Neutrophil (primary cell): ENCODE measurements at regions not wholly inside any gene's neighbourhood (a gene's known extent, or its start where the extent isn't known, plus 50 kb on each side); places are given as distances from the start of the nearest gene placed in this dataset.

Experiments used
- H3K27ac ChIP-seq: fragments of 200-600 bp; sonication (generic); 2 replicates; pipeline ENCODE4 v1.5.1; 2016; ENCODE audit warnings: mild to moderate bottlenecking, moderate library complexity
- H3K27me3 ChIP-seq: fragments of 200-600 bp; sonication (generic); 2 replicates; pipeline ENCODE4 v1.6.0; 2016; ENCODE audit warnings: mild to moderate bottlenecking
- H3K36me3 ChIP-seq: fragments of 200-600 bp; sonication (generic); 2 replicates; pipeline ENCODE4 v1.5.1; 2017
- H3K4me1 ChIP-seq, 2 experiments: fragments of 200-600 bp in 1 of 2; sonication (generic) in 1 of 2; 1 replicate in 1 of 2; 2 replicates in 1 of 2; pipeline versions ENCODE4 v1.5.1 to v1.6.1; 2013 to 2016; ENCODE audit warnings: low read depth in 1 of 2, low read length in 1 of 2, mild to moderate bottlenecking in 1 of 2, moderate library complexity in 1 of 2; ENCODE audit not compliant: control insufficient read depth in 1 of 2, insufficient read depth in 1 of 2
- H3K4me3 ChIP-seq, 2 experiments: fragments of 200-600 bp in 1 of 2; sonication (generic) in 1 of 2; 1 replicate in 1 of 2; 2 replicates in 1 of 2; pipeline ENCODE4 v1.5.1; 2013 to 2016; ENCODE audit warnings: low read depth in 1 of 2, low read length in 1 of 2, mild to moderate bottlenecking in 1 of 2, moderate library complexity in 1 of 2
- H3K9me3 ChIP-seq: fragments of 200-600 bp; sonication (generic); 2 replicates; pipeline ENCODE4 v1.5.1; 2016
- TF ChIP-seq, protein P1 (sequence below): fragments of 200-600 bp; sonication (generic); IDR thresholded peaks from 2 replicates; pipeline ENCODE4 v1.5.1; 2016; ENCODE audit warnings: antibody characterized with exemption

DNA sequence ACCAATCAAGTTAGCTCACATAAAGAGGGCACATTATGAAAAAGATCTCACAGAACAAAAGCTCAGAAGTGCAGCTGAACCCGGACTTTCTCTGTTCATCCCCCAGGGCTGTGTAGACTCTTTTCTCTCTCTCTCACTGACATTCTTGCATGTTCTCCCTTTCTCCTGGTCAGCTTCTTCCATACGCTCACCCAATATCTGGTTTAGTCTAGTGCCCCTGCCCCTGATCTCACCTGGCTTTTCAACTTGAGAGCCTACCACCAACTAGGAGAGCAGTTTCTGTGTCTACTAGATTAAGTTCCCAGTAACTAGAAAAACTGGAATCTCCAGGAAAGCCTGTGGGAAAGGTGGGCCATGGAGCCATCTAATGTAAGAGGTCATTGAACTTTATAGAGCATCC, 126.9 kb upstream of the GRIK3 start:
- Histone ChIP-seq H3K27ac (no peak overlapping the region), H3K27me3 (no peaks in the 10 kb centered on the region), H3K9me3 (no peaks in the 10 kb centered on the region), H3K36me3 (no peaks in the 10 kb centered on the region), H3K4me3 (no peak overlapping the region), H3K4me1 (no peaks in the 10 kb centered on the region)
- TF ChIP-seq, protein P1, sequence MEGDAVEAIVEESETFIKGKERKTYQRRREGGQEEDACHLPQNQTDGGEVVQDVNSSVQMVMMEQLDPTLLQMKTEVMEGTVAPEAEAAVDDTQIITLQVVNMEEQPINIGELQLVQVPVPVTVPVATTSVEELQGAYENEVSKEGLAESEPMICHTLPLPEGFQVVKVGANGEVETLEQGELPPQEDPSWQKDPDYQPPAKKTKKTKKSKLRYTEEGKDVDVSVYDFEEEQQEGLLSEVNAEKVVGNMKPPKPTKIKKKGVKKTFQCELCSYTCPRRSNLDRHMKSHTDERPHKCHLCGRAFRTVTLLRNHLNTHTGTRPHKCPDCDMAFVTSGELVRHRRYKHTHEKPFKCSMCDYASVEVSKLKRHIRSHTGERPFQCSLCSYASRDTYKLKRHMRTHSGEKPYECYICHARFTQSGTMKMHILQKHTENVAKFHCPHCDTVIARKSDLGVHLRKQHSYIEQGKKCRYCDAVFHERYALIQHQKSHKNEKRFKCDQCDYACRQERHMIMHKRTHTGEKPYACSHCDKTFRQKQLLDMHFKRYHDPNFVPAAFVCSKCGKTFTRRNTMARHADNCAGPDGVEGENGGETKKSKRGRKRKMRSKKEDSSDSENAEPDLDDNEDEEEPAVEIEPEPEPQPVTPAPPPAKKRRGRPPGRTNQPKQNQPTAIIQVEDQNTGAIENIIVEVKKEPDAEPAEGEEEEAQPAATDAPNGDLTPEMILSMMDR, result no peak

DNA sequence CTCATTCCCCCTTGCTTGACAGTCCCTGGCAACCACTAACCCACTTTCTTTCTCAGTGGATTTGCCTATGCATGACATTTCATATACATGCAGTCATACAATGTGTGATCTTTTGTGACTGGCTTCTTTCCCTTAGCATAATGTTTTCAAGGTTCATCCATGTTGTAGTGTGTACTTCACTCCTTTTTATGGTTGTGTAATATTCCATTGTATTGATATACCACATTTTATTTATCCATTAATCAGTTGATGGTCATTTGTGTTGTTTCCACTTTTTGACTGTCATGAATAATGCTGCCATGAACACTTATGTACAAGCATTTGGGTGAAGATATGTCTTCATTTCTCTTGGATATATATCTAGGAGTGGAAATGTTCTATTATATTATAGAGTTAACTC, 127.7 kb upstream of the GRIK3 start:
- H3K27ac ChIP-seq, result no peak overlapping the region
- H3K4me1 ChIP-seq, result no peaks in the 10 kb centered on the region
- TF ChIP-seq, protein P1, result no peak
- no peak overlapping the region for H3K4me3 ChIP-seq
- H3K9me3 ChIP-seq, result no peaks in the 10 kb centered on the region
- H3K36me3 ChIP-seq, result no peaks in the 10 kb centered on the region
- H3K27me3 ChIP-seq, result no peaks in the 10 kb centered on the region

DNA sequence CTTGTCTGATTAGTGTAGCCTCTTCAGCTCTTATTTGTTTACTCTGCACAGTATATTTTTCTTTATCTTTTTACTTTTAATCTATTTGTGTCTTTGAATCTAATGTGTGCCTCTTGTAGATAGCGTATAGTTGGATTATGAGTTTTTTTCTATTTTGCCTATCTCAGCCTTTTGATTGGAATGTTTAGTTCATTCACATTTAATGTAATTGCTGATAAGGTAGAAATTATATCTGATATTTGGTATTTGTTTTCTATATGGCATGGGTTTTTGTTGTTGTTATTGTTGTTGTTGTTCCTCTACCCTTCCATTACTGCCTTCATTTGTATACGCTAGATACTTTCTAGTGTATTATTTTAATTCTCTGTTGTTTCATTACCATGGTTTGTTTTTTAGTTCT, 131.7 kb upstream of the GRIK3 start:
- no peak overlapping the region for H3K4me3 ChIP-seq
- TF ChIP-seq, protein P1, result no peak
- H3K9me3 ChIP-seq, result no peaks in the 10 kb centered on the region
- no peaks in the 10 kb centered on the region for H3K36me3 ChIP-seq
- H3K27me3 ChIP-seq, result peaks cover 5% of the 10 kb centered on the region
- no peak overlapping the region for H3K27ac ChIP-seq
- H3K4me1 ChIP-seq, result no peaks in the 10 kb centered on the region

DNA sequence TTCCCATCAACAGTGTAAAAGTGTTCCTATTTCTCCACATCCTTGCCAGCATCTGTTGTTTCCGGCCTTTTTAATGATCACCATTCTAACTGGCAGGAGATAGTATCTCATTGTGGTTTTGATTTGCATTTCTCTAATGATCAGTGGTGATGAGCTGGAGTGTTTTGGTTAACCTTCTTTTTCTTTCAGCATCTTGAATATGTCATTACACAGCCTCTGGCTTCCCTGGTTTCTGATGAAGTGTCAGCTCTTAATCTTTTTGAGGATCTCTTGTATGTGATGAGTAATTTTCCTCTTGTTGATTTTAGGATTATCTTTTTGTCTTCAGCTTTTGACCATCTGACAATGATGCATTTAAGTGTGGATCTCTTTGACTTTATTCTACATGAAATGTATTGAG, 133.2 kb upstream of the GRIK3 start:
- Histone ChIP-seq H3K9me3 (no peaks in the 10 kb centered on the region), H3K4me3 (no peak overlapping the region), H3K36me3 (no peaks in the 10 kb centered on the region), H3K4me1 (no peaks in the 10 kb centered on the region), H3K27me3 (peaks cover 8% of the 10 kb centered on the region), H3K27ac (no peak overlapping the region)
- TF ChIP-seq, protein P1, result no peak

DNA sequence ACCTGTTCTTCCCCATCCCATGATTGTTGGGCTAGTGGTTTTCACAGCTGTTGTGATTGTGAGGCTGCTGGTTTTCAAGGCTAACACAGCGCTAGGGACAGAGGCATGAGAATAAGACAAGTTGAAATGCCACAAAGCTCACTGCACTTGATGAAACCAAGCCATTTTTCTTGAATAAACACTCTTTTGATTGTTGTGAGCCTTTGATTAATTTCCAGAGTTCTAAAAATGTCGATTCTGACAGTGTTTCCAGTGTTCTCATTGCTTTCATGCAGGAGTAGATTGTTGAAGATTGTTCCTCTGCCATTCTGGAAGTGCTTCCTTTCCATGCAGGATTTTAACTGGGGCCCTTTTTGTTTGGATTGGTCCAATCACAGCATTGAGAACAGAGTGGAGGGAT, 134.9 kb upstream of the GRIK3 start:
- no peaks in the 10 kb centered on the region for H3K9me3 ChIP-seq
- no peak overlapping the region for H3K27ac ChIP-seq
- no peaks in the 10 kb centered on the region for H3K4me1 ChIP-seq
- no peaks in the 10 kb centered on the region for H3K36me3 ChIP-seq
- TF ChIP-seq, protein P1, result no peak
- H3K27me3 ChIP-seq, result peaks cover 15% of the 10 kb centered on the region
- no peak overlapping the region for H3K4me3 ChIP-seq

DNA sequence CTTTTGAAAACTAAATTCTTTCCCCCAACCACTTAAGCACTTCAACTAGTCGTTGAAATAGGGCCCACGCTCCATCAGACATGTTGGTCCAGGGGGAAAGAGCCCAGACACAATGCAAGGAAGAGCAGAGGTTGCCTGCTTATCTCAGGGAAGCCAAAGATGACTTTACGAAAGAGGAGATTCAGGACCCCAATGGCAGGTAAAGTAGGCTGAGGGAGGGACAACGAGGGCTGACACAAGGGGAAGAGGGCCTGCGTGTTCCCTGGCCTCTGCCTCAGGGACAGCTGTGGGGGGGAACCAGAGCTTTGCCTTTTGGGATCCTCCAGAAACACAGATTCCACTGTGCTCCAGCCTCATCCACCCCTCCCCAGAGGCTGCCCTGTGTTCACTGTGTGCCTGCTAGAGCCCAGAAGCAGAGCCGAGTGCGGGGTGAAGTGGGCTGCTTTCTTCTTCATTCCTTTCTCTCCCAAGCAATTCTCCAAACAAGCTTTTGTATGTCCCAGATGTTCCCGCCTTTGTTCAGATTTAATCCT, 135.5 kb upstream of the GRIK3 start:
- no peak overlapping the region for H3K27ac ChIP-seq
- TF ChIP-seq, protein P1, result no peak
- H3K27me3 ChIP-seq, result peaks cover 21% of the 10 kb centered on the region
- no peak overlapping the region for H3K4me3 ChIP-seq
- no peaks in the 10 kb centered on the region for H3K4me1 ChIP-seq
- H3K36me3 ChIP-seq, result no peaks in the 10 kb centered on the region
- H3K9me3 ChIP-seq, result no peaks in the 10 kb centered on the region
